Hindlimb muscle (tissue), 1 donor: ENCODE measurements at regions not wholly inside any gene's neighbourhood (a gene's known extent, or its start where the extent isn't known, plus 50 kb on each side); places are given as distances from the start of the nearest gene placed in this dataset.
"Not testable (repeated sequence)": the region's sequence is repeated elsewhere in the genome, so short reads cannot be mapped to it uniquely, and the experiment has no call there.

Experiments
- DNase-seq: peaks from one replicate; pipeline ENCODE4 v3.0.0-alpha.2; 2013

- not testable (repeated sequence) for DNase-seq
Observed at GRCh38 chr7:9552431-9552830, 1119.0 kb downstream of the NXPH1 start.

DNA sequence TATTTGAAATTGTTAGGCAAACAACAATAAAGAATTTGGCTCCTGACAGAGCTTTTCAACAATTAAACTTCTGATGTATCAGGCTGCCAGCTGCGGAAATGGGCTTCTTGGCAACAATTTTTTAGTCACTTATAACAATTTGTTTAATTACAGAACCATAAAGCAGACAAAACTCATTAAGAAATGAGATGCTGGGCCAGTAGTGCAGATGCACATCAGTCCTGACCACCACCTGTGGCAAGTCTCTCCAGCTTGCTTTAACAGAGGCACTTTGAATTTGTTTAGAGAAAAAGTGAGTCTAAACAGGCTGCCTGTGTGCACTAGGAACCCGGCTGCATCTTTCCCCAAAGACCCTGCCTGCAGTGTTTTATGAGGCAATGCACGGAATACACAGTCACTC, 1124.4 kb downstream of the NXPH1 start:
- no peak for DNase-seq

DNA sequence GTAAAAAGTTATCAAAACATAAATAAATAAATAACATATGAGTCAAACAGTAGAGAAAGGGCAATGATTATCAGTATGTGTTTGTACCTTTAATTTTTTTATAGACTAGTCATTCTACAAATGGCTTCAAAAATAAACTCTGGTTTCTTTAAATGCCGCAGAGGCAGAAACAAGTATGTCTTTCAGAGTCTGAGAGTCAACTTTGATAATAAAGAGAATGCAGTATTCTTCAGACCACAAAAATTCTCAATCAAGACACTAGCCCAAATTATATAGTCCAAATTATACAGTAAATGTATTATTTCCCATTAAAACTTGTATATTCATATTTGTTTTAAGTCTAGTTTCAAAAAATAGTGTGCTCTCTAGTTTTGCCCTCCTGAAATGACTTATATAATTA, 1142.3 kb downstream of the NXPH1 start:
- DNase-seq = no peak

DNA sequence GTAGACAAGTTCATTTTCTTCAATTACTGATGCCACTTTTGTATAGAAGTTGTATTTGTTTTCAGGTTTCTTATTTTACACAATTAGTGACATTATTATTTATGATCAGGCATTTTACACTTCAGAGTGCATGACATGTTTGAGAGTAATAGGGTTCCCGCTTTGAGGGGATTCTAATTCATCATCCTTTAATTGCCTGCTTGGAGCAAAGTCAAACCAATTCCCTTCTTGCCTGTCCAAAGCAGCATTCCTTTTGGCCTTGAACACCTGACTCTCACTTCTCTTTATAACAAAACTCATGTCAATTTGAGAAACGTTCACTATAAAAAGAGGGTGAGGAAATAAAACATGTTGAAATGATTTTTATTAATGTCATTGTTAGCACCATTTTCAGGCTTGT, 1149.4 kb downstream of the NXPH1 start:
- no peak for DNase-seq

- DNase-seq = no peak
Observed at GRCh38 chr7:9598411-9598810, 1165.0 kb downstream of the NXPH1 start.

DNA sequence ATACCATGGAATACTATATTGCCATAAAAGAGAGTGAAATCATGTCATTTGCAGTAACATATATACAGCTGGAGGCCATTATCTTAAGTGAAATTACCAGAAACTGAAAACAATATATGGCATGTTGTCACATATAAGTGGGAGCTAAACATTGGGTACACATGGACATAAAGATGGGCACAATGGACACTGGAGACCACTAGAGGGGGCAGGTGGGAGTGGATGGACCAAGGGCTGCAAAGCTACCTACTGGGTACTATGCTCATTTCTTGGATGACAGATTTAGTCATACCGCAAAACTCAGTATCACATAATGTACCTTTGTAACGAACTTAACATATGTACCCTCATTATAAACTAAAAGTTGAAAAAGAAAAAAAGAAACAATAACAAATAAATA, 1167.6 kb downstream of the NXPH1 start:
- DNase-seq = no peak

DNA sequence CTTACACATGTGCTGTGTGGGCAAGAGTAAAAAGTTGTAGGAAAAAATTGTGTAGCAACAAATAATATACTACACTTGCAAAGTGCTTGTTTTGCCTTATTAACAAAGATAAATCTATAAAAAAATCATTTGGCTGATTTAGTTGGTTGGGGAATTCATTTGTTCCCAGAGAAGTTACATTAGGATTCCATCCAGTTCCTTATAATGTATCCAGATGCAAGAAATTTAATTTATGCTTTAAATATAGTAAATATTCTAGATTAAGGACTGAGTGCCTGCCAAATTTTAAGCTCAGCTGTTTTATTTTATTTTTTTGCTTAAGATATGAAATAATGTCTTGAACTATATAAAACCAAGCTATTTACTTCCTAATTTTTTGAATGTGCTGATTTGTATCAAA, 1169.9 kb downstream of the NXPH1 start:
- DNase-seq = no peak

GRCh38 chr7:9608560-9608959, 1175.2 kb downstream of the NXPH1 start:
- no peak for DNase-seq

- DNase-seq = not testable (repeated sequence)
Observed at GRCh38 chr7:9620899-9621298, 1187.5 kb downstream of the NXPH1 start.

DNA sequence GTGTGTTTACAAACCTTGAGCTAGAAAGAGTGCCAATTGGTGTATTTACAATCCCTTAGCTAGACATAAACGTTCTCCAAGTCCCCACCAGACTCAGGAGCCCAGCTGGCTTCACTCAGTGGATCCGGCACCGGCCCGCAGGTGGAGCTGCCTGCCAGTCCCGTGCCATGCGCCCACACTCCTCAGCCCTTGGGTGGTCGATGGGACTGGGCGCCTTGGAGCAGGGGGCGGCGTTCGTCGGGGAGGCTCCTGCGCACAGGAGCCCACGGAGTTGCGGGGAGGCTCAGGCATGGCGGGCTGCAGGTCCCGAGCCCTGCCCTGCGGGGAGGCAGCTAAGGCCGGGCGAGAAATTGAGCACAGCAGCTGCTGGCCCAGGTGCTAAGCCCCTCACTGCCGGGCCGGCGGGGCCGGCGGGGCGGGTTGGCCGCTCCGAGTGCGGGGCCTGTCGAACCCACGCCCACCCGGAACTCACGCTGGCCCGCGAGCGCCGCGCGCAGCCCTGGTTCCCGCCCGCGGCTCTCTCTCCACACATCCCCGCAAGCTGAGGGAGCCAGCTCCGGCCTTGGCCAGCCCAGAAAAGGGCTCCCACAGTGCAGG, 1188.0 kb downstream of the NXPH1 start:
- DNase-seq = not testable (repeated sequence)

- no peak for DNase-seq
Observed at GRCh38 chr7:9621927-9622326, 1188.5 kb downstream of the NXPH1 start.

GRCh38 chr7:9625953-9626352, 1192.5 kb downstream of the NXPH1 start:
- DNase-seq = no peak

- no peak for DNase-seq
Observed at GRCh38 chr7:9645756-9646155, 1212.3 kb downstream of the NXPH1 start.

- DNase-seq = no peak
Observed at GRCh38 chr7:9657257-9657656, 1223.8 kb downstream of the NXPH1 start.

GRCh38 chr7:9671979-9672917, 1238.8 kb downstream of the NXPH1 start:
- DNase-seq = no peak

DNA sequence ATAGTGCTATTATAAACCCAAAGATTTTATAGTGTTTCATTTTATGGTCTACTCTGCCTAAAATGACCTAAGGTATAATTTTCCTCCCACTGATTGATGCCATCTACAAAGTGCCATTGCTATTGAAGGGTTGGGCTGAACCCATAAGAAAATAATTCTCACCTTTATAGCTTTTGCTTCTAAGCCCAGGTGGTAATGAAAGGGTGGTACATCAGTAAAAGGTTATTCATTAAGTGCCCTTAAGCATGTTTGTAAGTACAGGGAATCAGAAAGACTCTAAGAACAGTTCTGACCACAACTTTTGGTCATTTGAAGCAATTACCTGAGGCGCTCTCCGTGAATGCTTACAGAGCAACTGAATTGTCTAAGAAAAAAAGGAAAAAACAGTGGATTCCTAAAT, 1247.3 kb downstream of the NXPH1 start:
- no peak for DNase-seq

DNA sequence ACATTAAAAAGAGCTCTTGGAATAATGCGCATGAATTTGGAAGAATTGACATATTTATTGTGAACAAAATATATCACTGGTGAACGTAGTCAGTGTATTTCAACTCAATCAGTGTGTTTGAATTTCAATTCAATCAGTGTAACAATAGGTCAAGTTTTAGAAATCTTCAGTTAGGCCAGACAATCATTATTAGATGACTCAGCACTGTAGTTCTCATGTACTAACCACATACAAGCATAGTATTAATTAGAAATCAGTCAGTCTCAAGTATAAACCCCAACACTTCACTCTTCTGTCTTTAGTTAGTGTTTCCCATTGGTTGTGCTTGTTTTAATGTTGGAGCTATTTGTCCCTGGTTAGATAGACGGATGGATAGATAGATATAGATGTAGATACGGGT, 1247.9 kb downstream of the NXPH1 start:
- no peak for DNase-seq

DNA sequence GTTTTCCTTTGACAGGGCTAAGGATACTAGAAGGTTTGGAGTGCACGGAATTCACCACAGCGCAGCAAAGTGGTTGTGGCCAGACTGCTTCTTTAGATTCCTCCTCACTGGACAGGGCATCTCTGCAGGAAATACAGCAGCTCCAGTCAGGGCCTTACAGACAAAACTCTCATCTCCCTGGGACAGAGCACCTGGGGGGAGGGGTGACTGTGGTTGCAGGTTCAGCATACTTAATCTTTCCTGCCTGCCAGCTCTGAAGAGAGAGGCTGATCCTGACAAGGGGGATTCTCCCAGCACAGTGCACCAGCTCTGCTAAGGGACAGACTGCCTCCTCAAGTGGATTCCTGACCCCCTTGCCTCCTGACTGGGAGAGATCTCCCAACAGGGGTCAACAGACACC, 1257.9 kb downstream of the NXPH1 start:
- DNase-seq = no peak

DNA sequence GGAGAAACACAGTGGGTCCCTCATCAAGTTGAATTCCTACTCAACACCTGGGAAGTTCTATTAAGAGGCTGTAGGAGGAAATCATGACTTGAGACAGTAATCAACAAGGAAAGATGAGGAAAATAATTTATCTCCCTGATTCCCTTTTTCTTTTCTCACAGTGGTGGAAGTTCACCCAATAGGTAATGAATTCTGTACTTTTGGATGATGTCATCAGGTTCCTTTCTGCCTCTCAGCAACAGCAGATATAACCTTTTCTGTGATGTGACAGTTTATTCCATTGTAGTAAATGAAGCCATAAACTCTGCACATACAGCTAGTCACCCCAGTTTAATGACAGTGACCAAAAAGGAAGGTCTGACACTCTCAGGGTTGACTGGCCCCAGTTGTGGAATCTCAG, 1265.0 kb downstream of the NXPH1 start:
- no peak for DNase-seq

GRCh38 chr7:9709216-9709615, 1264.5 kb upstream of the PHF14 start:
- no peak for DNase-seq

GRCh38 chr7:9711259-9711918, 1262.3 kb upstream of the PHF14 start:
- no peak for DNase-seq

DNA sequence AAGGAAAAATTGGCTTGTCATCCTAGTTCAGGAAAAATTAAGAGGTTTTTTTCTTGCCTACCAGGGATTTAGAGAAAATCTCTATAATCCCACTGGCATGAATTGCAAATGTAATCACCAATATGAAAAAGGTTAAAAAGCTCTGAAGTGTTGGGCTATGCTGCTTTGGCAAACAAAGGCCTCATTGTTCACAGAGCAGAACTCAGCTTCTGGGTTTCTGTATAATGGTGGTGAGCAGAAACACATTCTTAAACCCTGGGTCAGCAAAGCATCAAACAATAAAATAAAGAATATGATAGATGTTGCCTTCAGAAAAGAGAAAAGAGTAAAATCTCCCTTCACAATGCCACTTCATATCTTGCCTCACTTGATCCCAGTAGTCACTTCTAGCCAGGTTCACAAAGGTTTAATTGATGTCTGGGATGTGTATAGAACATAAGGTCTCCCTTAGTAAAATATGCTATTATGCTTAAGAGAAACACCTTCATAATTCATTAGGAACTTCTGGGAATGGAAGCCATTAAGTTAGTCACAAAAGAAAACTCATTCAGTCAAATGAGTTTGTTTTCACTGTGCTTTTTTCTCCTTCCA, 1255.5 kb upstream of the PHF14 start:
- DNase-seq = no peak

GRCh38 chr7:9719303-9719702, 1254.4 kb upstream of the PHF14 start:
- DNase-seq = no peak
